H9 (cell line): ENCODE measurements at regions not wholly inside any gene's neighbourhood (a gene's known extent, or its start where the extent isn't known, plus 50 kb on each side); places are given as distances from the start of the nearest gene placed in this dataset.

Source experiments
- DNase-seq: peaks from one replicate; pipeline ENCODE4 v3.0.0-alpha.2; 2017
- H2AFZ ChIP-seq: one replicate; pipeline ENCODE4 v1.6.1; 2013; ENCODE audit warnings: mild to moderate bottlenecking, low read length, control low read depth, moderate library complexity
- H2AK5ac ChIP-seq: 2 replicates; pipeline ENCODE4 v1.6.1; 2013; ENCODE audit warnings: low read length, control low read depth, mixed read lengths; ENCODE audit not compliant: insufficient read length
- H2BK120ac ChIP-seq: one replicate; pipeline ENCODE4 v1.6.1; 2013; ENCODE audit warnings: low read depth, mild to moderate bottlenecking, low read length, control low read depth, inconsistent platforms; ENCODE audit not compliant: poor library complexity, severe bottlenecking
- H2BK12ac ChIP-seq: 2 replicates; pipeline ENCODE4 v1.6.1; 2013; ENCODE audit warnings: low read length, control low read depth, mixed read lengths, low read depth; ENCODE audit not compliant: insufficient read length
- H2BK15ac ChIP-seq: 2 replicates; pipeline ENCODE4 v1.6.1; 2013; ENCODE audit warnings: low read depth, low read length, control low read depth
- H2BK20ac ChIP-seq: one replicate; pipeline ENCODE4 v1.6.1; 2013; ENCODE audit warnings: low read depth, mild to moderate bottlenecking, low read length, control low read depth, inconsistent platforms; ENCODE audit not compliant: poor library complexity, severe bottlenecking
- H2BK5ac ChIP-seq: 2 replicates; pipeline ENCODE4 v1.6.1; 2013; ENCODE audit warnings: low read length, control low read depth, mixed read lengths; ENCODE audit not compliant: insufficient read length
- H3K14ac ChIP-seq: 2 replicates; pipeline ENCODE4 v1.6.1; 2013; ENCODE audit warnings: low read length, control low read depth; ENCODE audit not compliant: insufficient read depth
- H3K18ac ChIP-seq: 2 replicates; pipeline ENCODE4 v1.6.1; 2013; ENCODE audit warnings: low read depth, mild to moderate bottlenecking, mixed read lengths, low read length, control low read depth; ENCODE audit not compliant: insufficient read length
- H3K23ac ChIP-seq: 2 replicates; pipeline ENCODE4 v1.6.1; 2013; ENCODE audit warnings: low read length, control low read depth, mixed read lengths, low read depth; ENCODE audit not compliant: insufficient read length
- H3K23me2 ChIP-seq: 2 replicates; pipeline ENCODE4 v1.6.1; 2013; ENCODE audit warnings: low read depth, mild to moderate bottlenecking, mixed read lengths, low read length, control low read depth; ENCODE audit not compliant: insufficient read length, poor library complexity, severe bottlenecking
- H3K27ac ChIP-seq: 2 replicates; pipeline ENCODE4 v1.5.1; 2013; ENCODE audit warnings: low read length, control low read depth, mixed read lengths, low read depth; ENCODE audit not compliant: insufficient read length
- H3K27me3 ChIP-seq: 2 replicates; pipeline ENCODE4 v1.6.1; 2013; ENCODE audit warnings: low read length, control low read depth, inconsistent platforms; ENCODE audit not compliant: insufficient read depth
- H3K4ac ChIP-seq: 2 replicates; pipeline ENCODE4 v1.6.1; 2013; ENCODE audit warnings: low read depth, mild to moderate bottlenecking, control low read depth, inconsistent platforms, low read length, moderate library complexity
- H3K4me1 ChIP-seq: 2 replicates; pipeline ENCODE4 v1.6.1; 2013; ENCODE audit warnings: low read length, control low read depth, inconsistent platforms; ENCODE audit not compliant: insufficient read depth
- H3K4me2 ChIP-seq: 2 replicates; pipeline ENCODE4 v1.6.1; 2013; ENCODE audit warnings: low read length, control low read depth, mixed read lengths; ENCODE audit not compliant: insufficient read length, insufficient read depth
- H3K56ac ChIP-seq: 2 replicates; pipeline ENCODE4 v1.6.1; 2013; ENCODE audit warnings: low read depth, mild to moderate bottlenecking, mixed read lengths, low read length, control low read depth; ENCODE audit not compliant: insufficient read length
- H3K79me1 ChIP-seq: 2 replicates; pipeline ENCODE4 v1.6.1; 2013; ENCODE audit warnings: low read depth, mild to moderate bottlenecking, moderate library complexity, low read length, control low read depth, inconsistent platforms; ENCODE audit not compliant: insufficient read depth, poor library complexity, severe bottlenecking
- H3K79me2 ChIP-seq: 2 replicates; pipeline ENCODE4 v1.6.1; 2013; ENCODE audit warnings: low read length, control low read depth, inconsistent platforms; ENCODE audit not compliant: insufficient read depth
- H3K9ac ChIP-seq: 2 replicates; pipeline ENCODE4 v1.6.1; 2013; ENCODE audit warnings: low read length, control low read depth, mixed read lengths; ENCODE audit not compliant: insufficient read length; ENCODE audit errors: extremely low read depth
- H3K9me3 ChIP-seq: one replicate; pipeline ENCODE4 v1.6.1; 2013; ENCODE audit warnings: low read depth, low read length, inconsistent platforms; ENCODE audit not compliant: control insufficient read depth
- H3T11ph ChIP-seq: one replicate; pipeline ENCODE4 v1.6.1; 2013; ENCODE audit warnings: mild to moderate bottlenecking, low read length, control low read depth, inconsistent platforms
- H4K20me1 ChIP-seq: one replicate; pipeline ENCODE4 v1.6.1; 2013; ENCODE audit not compliant: control insufficient read depth, insufficient read length, insufficient read depth
- H4K5ac ChIP-seq: 2 replicates; pipeline ENCODE4 v1.6.1; 2013; ENCODE audit warnings: low read depth, mild to moderate bottlenecking, mixed read lengths, low read length, control low read depth; ENCODE audit not compliant: insufficient read length
- H4K8ac ChIP-seq: replicated peaks from 2 replicates; pipeline ENCODE4 v1.6.1; 2013; ENCODE audit warnings: low read length, control low read depth, mixed read lengths, low read depth; ENCODE audit not compliant: insufficient read length
- H4K91ac ChIP-seq: 2 replicates; pipeline ENCODE4 v1.6.1; 2013; ENCODE audit warnings: low read depth, mild to moderate bottlenecking, moderate library complexity, mixed read lengths, low read length, control low read depth; ENCODE audit not compliant: insufficient read length
- H3K27ac Mint-ChIP-seq, 3 experiments: 2 replicates in 2 of 3; 3 replicates in 1 of 3; pipeline ENCODE4 v1.8.0; 2020 to 2021; ENCODE audit warnings: mixed read lengths in 3 of 3, mild to moderate bottlenecking in 1 of 3, moderate library complexity in 1 of 3
- H3K27me3 Mint-ChIP-seq: 2 replicates; pipeline ENCODE4 v1.8.0; 2021; ENCODE audit warnings: low read depth, mild to moderate bottlenecking, moderate library complexity, mixed read lengths
- H3K36me3 Mint-ChIP-seq, 3 experiments: 2 replicates in 2 of 3; 3 replicates in 1 of 3; pipeline ENCODE4 v1.8.0; 2020 to 2021; ENCODE audit warnings: low read depth in 3 of 3, mixed read lengths in 3 of 3; ENCODE audit not compliant: insufficient read depth in 1 of 3
- H3K4me1 Mint-ChIP-seq, 2 experiments: 2 replicates each; pipeline ENCODE4 v1.8.0; 2020; ENCODE audit warnings: mixed read lengths in 2 of 2
- H3K4me3 Mint-ChIP-seq, 2 experiments: 2 replicates in 1 of 2; 3 replicates in 1 of 2; pipeline ENCODE4 v1.8.0; 2020 to 2021; ENCODE audit warnings: mild to moderate bottlenecking in 2 of 2, mixed read lengths in 2 of 2, moderate library complexity in 1 of 2
- H3K9me3 Mint-ChIP-seq, 2 experiments: 2 replicates in 1 of 2; 3 replicates in 1 of 2; pipeline ENCODE4 v1.8.0; 2020; ENCODE audit warnings: mild to moderate bottlenecking in 2 of 2, mixed read lengths in 2 of 2, moderate library complexity in 1 of 2
- WGBS: extraction: QIAGEN DNeasy Blood & Tissue Kit; methylation state at CpG from one replicate; pipeline ENCODE4 v1.1.7; 2013; ENCODE audit warnings: missing lambda C conversion rate, low lambda C conversion rate, mixed read lengths; ENCODE audit not compliant: insufficient read length; ENCODE audit errors: extremely low coverage; 5-methylcytosine and 5-hydroxymethylcytosine counted together
- TF ChIP-seq, protein P1 (sequence below): fragments of 200-600 bp; sonication (generic); conservative IDR thresholded peaks from 3 replicates; pipeline ENCODE4 v1.8.0; 2021; ENCODE audit warnings: antibody characterized with exemption, mild to moderate bottlenecking

DNA sequence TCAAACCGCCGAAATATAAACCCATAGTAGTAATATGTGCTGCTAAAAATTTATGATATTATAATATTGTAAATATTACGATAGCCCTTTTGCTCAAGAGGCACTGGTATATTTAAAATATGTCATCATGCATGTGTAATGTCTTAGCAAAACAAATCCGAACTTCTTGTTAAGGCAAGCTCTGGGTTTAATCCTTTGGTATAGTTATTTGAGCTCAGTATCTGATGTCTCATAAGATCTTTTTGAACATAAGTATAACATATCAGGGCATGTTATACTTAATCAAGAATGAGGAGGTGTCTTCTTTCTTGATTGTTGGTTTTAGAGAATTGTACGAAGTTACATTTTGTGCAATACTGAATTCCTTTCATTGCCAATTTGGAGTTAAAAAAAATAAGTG, 154.1 kb upstream of the CBLB start:
- Histone ChIP-seq H3T11ph (no peak overlapping the region), H3K79me1 (no peaks in the 10 kb centered on the region), H4K91ac (no peak overlapping the region), H3K23ac (no peak overlapping the region), H3K4me2 (no peak overlapping the region), H3K9me3 (no peaks in the 10 kb centered on the region), H3K27me3 (no peaks in the 10 kb centered on the region), H2BK5ac (no peak overlapping the region), H2AK5ac (no peak overlapping the region), H3K9ac (no peak overlapping the region), H3K4ac (no peak overlapping the region), H2BK20ac (no peak overlapping the region), H3K18ac (no peak overlapping the region), H2BK12ac (no peak overlapping the region), H3K14ac (no peak overlapping the region), H3K56ac (no peak overlapping the region), H4K20me1 (no peaks in the 10 kb centered on the region), H3K23me2 (no peaks in the 10 kb centered on the region), H4K5ac (no peak overlapping the region), H2AFZ (no peak overlapping the region), H2BK15ac (no peak overlapping the region), H3K79me2 (no peaks in the 10 kb centered on the region), H4K8ac (no peak overlapping the region), H3K4me1 (no peaks in the 10 kb centered on the region), H3K27ac (no peak overlapping the region), H2BK120ac (no peak overlapping the region)
- DNase-seq = no peak
- TF ChIP-seq, protein P1, sequence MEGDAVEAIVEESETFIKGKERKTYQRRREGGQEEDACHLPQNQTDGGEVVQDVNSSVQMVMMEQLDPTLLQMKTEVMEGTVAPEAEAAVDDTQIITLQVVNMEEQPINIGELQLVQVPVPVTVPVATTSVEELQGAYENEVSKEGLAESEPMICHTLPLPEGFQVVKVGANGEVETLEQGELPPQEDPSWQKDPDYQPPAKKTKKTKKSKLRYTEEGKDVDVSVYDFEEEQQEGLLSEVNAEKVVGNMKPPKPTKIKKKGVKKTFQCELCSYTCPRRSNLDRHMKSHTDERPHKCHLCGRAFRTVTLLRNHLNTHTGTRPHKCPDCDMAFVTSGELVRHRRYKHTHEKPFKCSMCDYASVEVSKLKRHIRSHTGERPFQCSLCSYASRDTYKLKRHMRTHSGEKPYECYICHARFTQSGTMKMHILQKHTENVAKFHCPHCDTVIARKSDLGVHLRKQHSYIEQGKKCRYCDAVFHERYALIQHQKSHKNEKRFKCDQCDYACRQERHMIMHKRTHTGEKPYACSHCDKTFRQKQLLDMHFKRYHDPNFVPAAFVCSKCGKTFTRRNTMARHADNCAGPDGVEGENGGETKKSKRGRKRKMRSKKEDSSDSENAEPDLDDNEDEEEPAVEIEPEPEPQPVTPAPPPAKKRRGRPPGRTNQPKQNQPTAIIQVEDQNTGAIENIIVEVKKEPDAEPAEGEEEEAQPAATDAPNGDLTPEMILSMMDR = no peak
- Mint-ChIP-seq H3K27me3 (no peaks in the 10 kb centered on the region), H3K36me3 (no peaks in the 10 kb centered on the region), H3K27ac (no peak overlapping the region), H3K9me3 (no peaks in the 10 kb centered on the region), H3K4me3 (no peak overlapping the region), H3K4me1 (no peaks in the 10 kb centered on the region; a peak in 1 of 4 replicates)
- WGBS = no CpG with 5 or more reads among the region's 5 CpGs
